ENCODE measurements at regions not wholly inside any gene's neighbourhood (a gene's known extent, or its start where the extent isn't known, plus 50 kb on each side); places are given as distances from the start of the nearest gene placed in this dataset.

DNA sequence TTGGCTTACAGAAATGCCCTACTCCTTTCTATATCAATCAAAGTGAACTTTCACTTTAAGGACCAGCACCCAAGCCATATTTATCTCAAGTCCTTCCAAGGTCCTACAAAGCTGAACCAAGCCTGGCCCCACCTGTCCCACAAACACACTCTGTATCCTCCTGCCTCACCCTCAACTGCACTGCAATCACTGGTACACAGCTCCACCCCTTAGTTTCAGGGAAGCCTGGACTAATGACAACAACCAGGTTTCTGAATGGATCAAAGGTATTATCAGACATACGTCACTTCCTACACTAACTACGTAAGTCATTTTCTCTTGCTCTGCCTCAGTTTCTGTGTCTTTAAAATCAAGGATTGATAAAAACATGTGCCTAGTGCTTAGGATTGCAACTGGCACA, 205.6 kb upstream of the HS3ST1 start:
- no peak overlapping the region for H3K4me3 ChIP-seq (ENCODE audit: low read depth, low read length)
- no peak for DNase-seq (ENCODE audit: low read depth)
- TF ChIP-seq CTCF (IDR thresholded peaks at IDR 0.05; ENCODE audit: low read depth, low read length, missing control alignments) = no peak

DNA sequence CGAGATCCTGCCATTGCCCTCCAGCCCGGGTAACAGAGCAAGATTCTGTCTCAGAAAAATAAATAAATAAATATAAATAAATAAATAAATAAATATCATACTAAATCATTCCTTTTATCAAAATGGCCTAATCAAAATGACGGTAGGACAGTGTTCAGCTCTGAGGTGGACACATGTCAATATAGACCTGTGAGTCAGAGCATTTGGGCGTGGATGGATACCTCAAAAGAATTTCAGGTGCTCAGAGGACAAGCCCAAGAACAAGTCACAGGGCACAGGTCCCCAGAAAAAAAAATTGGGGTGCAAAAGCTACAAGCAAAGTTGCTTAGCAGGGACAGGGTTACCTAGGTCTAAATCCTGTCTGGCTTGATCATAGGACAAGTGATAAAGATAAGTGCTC, 204.7 kb upstream of the HS3ST1 start:
- no peak for TF ChIP-seq CTCF (IDR thresholded peaks at IDR 0.05; ENCODE audit: low read depth, low read length, missing control alignments)
- no peak for DNase-seq (ENCODE audit: low read depth)
- H3K4me3 ChIP-seq (ENCODE audit: low read depth, low read length) = no peak overlapping the region

DNA sequence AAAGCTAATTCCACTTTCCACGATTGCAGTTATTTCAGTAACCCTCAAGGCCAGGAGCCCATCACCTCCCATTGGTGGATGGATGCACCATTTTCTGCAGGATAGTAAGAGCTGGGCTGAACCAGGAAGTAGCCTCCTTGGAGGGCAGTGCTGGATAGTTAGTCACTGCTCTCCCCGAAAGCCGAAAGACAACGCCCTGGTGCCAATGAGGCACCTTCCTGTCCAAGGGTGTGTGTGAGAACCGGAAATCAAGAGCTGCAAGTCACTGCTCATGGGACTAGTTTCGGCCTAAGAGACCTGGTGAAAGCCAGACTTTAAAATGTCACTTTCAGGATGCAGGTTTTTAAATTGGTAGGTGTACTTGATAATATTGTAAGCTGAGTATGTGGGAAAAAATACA, 203.8 kb upstream of the HS3ST1 start:
- no peak for TF ChIP-seq CTCF (IDR thresholded peaks at IDR 0.05; ENCODE audit: low read depth, low read length, missing control alignments)
- no peak overlapping the region for H3K4me3 ChIP-seq (ENCODE audit: low read depth, low read length)
- no peak for DNase-seq (ENCODE audit: low read depth)

DNA sequence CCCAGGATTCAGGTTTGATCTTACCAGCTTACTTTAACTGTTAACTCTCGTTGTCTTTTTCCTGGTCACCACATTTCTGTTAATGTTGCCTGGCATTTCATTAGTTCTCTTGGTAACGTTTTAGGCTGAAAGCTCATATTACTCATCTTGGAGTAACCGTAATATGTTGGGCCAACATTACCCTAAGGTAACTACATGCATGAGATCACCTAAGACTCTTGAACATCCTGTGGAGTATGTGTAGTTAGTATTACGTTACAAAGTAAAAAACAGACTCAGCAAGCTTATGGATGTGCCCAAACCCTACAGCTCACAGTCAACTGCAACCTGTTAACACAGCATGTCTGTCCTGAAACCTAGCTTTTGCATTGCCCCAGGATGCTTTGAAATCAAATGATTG, 203.3 kb upstream of the HS3ST1 start:
- no peak for DNase-seq (ENCODE audit: low read depth)
- H3K4me3 ChIP-seq (ENCODE audit: low read depth, low read length) = no peak overlapping the region
- TF ChIP-seq CTCF (IDR thresholded peaks at IDR 0.05; ENCODE audit: low read depth, low read length, missing control alignments) = no peak

- H3K4me3 ChIP-seq (ENCODE audit: low read depth, low read length) = no peak overlapping the region
- no peak for DNase-seq (ENCODE audit: low read depth)
- TF ChIP-seq CTCF (IDR thresholded peaks at IDR 0.05; ENCODE audit: low read depth, low read length, missing control alignments) = no peak
These were observed 202.7 kb upstream of the HS3ST1 start for GRCh38 chr4:11631416-11631815.

DNA sequence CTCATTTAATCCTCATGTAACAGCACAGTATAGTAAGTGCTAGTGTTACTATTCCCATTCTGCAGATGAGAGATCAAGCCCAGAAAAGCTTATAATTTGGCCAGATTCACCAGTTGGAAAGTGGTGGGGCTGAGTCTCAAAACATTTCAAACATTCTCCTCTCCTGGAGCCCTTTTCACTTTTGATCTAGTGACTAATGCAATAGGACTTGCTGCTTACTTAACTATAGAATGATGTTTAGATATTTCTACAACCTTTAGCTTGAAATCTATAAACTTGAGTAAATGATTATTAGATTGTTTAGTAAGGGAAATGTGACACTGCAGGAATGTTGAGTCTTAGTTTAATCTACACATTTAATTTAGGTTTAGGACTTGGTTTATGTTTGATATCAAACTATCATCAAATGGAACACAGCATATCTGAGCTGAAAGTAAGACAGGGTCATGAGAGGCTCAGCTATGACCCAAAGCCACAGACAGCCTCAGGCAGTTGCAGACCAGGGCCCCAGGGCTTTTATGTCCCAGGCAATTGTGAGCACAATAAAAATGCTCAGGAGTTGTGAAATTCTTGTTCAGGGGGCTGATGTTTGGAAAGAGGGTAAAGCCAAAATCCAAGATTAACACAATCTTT, 199.5 kb upstream of the HS3ST1 start:
- no peak for TF ChIP-seq CTCF (IDR thresholded peaks at IDR 0.05; ENCODE audit: low read depth, low read length, missing control alignments)
- no peak overlapping the region for H3K4me3 ChIP-seq (ENCODE audit: low read depth, low read length)
- no peak for DNase-seq (ENCODE audit: low read depth)

DNA sequence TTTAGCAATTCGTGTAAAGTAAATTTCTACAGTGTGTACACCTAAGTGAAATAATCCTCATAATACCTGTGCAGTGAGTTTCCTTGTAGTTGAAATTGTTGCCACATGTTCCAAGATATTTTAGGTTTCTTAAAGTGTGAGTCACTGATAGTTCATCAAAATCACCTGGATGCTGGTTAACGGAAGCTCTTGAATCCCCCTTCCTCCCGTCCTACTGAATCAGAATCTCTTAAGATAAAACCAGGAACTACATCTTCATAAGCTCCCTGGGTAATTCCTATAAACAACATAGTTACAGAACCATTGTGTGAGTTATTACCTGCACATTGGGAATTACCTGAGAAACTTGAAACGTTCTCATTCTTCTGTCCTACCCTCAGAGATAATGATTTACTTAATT, 197.4 kb upstream of the HS3ST1 start:
- DNase-seq (ENCODE audit: low read depth) = no peak
- TF ChIP-seq CTCF (IDR thresholded peaks at IDR 0.05; ENCODE audit: low read depth, low read length, missing control alignments) = no peak
- H3K4me3 ChIP-seq (ENCODE audit: low read depth, low read length) = no peak overlapping the region

Measured in GM12864 (cell line).